Duodenal mucosa (tissue), 2 donors: ENCODE measurements at regions not wholly inside any gene's neighbourhood (a gene's known extent, or its start where the extent isn't known, plus 50 kb on each side); places are given as distances from the start of the nearest gene placed in this dataset.
"Not testable (repeated sequence)": the region's sequence is repeated elsewhere in the genome, so short reads cannot be mapped to it uniquely, and the experiment has no call there.

Source experiments
- H3K27ac ChIP-seq: one replicate; pipeline ENCODE4 v1.7.0; 2013; ENCODE audit warnings: low read depth, low read length
- H3K27me3 ChIP-seq, 2 donors: one replicate each; pipeline ENCODE4 v1.7.0; 2013; ENCODE audit warnings: low read length in 2 of 2, control low read depth in 1 of 2; ENCODE audit not compliant: insufficient read depth in 2 of 2, control insufficient read depth in 1 of 2
- H3K36me3 ChIP-seq, 2 donors: one replicate each; pipeline ENCODE4 v1.7.0; 2013; ENCODE audit warnings: low read length in 2 of 2, control low read depth in 1 of 2; ENCODE audit not compliant: insufficient read depth in 2 of 2, control insufficient read depth in 1 of 2
- H3K4me1 ChIP-seq, 2 donors: one replicate each; pipeline ENCODE4 v1.7.0; 2013; ENCODE audit warnings: low read length in 2 of 2, control low read depth in 1 of 2; ENCODE audit not compliant: insufficient read depth in 2 of 2, control insufficient read depth in 1 of 2
- H3K4me3 ChIP-seq, 2 donors: one replicate each; pipeline ENCODE4 v1.7.0; 2013; ENCODE audit warnings: low read length in 2 of 2, low read depth in 1 of 2
- H3K9ac ChIP-seq, 2 donors: one replicate each; pipeline ENCODE4 v1.7.0; 2013; ENCODE audit warnings: low read length in 2 of 2, low read depth in 1 of 2
- H3K9me3 ChIP-seq, 2 donors: one replicate each; pipeline ENCODE4 v1.7.0; 2013; ENCODE audit warnings: low read length in 2 of 2, control low read depth in 1 of 2; ENCODE audit not compliant: control insufficient read depth in 1 of 2

- Histone ChIP-seq H3K27ac (no peak overlapping the region), H3K27me3 (peaks cover 3 to 9% of the 10 kb centered on the region in 2 donors), H3K9me3 (no peaks in the 10 kb centered on the region), H3K4me3 (no peak overlapping the region), H3K36me3 (peaks cover 0 to 4% of the 10 kb centered on the region in 2 donors), H3K9ac (no peak overlapping the region), H3K4me1 (peaks cover 3 to 11% of the 10 kb centered on the region in 2 donors)
Measured at GRCh38 chr17:21548236-21548635, 144.1 kb upstream of the KCNJ18 start.

- no peak overlapping the region for H3K27ac ChIP-seq
- H3K27me3 ChIP-seq = peaks cover 3 to 9% of the 10 kb centered on the region in 2 donors
- no peaks in the 10 kb centered on the region for H3K36me3 ChIP-seq
- peaks cover 3 to 11% of the 10 kb centered on the region in 2 donors for H3K4me1 ChIP-seq
- no peak overlapping the region for H3K9ac ChIP-seq
- H3K4me3 ChIP-seq = no peak overlapping the region
- no peaks in the 10 kb centered on the region for H3K9me3 ChIP-seq
Measured at GRCh38 chr17:21549107-21549687, 143.1 kb upstream of the KCNJ18 start.

- peaks cover 3 to 11% of the 10 kb centered on the region in 2 donors for H3K4me1 ChIP-seq
- not testable (repeated sequence) for H3K9me3 ChIP-seq, H3K9ac ChIP-seq, H3K27ac ChIP-seq, H3K4me3 ChIP-seq, H3K36me3 ChIP-seq, H3K27me3 ChIP-seq
Measured at GRCh38 chr17:21550031-21550430, 142.3 kb upstream of the KCNJ18 start.

- Histone ChIP-seq H3K4me1 (peaks cover 3 to 11% of the 10 kb centered on the region in 2 donors), H3K9me3 (no peaks in the 10 kb centered on the region), H3K36me3 (no peaks in the 10 kb centered on the region), H3K27ac (peak overlapping the region; percentile 43), H3K27me3 (peaks cover 3 to 9% of the 10 kb centered on the region in 2 donors), H3K9ac (peak overlapping the region; percentile 51 to 66), H3K4me3 (peak overlapping the region; percentile 73 to 79)
Measured at GRCh38 chr17:21551081-21551881, 141.0 kb upstream of the KCNJ18 start.

DNA sequence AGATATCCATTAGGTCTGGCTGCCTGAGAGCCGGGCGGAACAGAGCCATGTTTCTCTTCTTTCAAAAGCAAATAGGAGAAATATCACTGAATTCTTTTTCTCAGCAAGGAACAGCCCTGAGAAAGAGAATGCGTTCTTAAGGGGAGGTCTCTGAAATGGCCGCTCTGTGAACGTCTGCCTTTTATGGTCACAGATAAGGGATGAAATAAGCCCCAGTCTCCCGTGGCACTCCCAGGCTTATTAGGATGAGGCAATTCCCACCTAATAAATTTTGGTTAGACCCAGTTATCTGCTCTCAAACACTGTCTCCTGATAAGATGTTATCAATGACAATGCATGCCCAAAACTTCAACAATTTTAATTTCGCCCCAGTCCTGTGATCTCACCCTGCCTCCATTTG, 133.4 kb upstream of the KCNJ18 start:
- H3K27ac ChIP-seq, H3K27me3 ChIP-seq, H3K4me3 ChIP-seq, H3K9ac ChIP-seq, H3K9me3 ChIP-seq, H3K36me3 ChIP-seq, H3K4me1 ChIP-seq: not testable (repeated sequence)

GRCh38 chr17:21564262-21564661, 128.1 kb upstream of the KCNJ18 start:
- H3K4me1 ChIP-seq = no peaks in the 10 kb centered on the region
- no peak overlapping the region for H3K9ac ChIP-seq
- H3K36me3 ChIP-seq = no peaks in the 10 kb centered on the region
- H3K9me3 ChIP-seq = no peaks in the 10 kb centered on the region
- H3K27ac ChIP-seq = no peak overlapping the region
- H3K27me3 ChIP-seq = no peaks in the 10 kb centered on the region
- no peak overlapping the region for H3K4me3 ChIP-seq

DNA sequence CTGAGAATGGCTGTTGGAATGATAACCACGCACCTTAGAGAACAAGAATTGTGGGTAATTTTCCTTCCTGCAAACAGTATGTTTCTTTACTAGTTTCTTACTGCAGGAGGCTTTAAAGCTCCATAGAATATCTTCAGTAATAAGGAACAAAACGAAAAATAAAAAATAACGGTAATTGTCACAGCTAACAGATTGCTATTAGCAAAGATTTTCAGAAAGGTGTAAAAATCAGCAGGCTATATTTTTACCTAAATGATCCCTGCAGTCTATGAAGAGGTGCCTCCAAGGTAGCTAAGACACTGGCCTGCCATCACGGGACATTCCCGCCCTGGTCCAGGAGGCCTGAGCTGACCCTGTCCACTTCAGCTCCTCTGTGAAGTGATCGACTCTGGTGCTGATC, 127.6 kb upstream of the KCNJ18 start:
- not testable (repeated sequence) for H3K27me3 ChIP-seq, H3K9ac ChIP-seq, H3K4me3 ChIP-seq, H3K9me3 ChIP-seq, H3K36me3 ChIP-seq, H3K27ac ChIP-seq, H3K4me1 ChIP-seq

- not testable (repeated sequence) for H3K4me1 ChIP-seq, H3K27me3 ChIP-seq, H3K9me3 ChIP-seq, H3K27ac ChIP-seq, H3K9ac ChIP-seq, H3K4me3 ChIP-seq, H3K36me3 ChIP-seq
Measured at GRCh38 chr17:21570427-21570826, 121.9 kb upstream of the KCNJ18 start.

DNA sequence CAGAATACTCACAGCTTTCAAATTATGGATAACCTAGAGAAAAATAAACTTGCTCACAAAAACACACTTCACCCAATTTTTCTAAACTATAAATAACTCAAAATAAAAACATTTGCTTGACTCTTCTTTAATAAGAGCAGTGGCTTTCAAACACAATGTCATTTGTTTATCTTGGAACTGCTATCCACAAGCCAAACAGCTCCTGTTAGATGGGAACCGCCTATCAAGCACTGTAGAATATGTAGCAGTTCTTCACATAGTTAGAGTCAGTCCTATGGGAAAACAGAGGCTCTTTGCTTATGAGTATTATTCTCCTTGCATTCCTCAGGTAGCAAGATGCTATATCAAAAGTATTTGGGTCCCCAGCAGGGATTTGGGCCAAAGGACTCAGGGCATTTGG, 120.2 kb upstream of the KCNJ18 start:
- H3K9me3 ChIP-seq, H3K4me1 ChIP-seq, H3K27ac ChIP-seq, H3K9ac ChIP-seq, H3K27me3 ChIP-seq, H3K4me3 ChIP-seq, H3K36me3 ChIP-seq: not testable (repeated sequence)

DNA sequence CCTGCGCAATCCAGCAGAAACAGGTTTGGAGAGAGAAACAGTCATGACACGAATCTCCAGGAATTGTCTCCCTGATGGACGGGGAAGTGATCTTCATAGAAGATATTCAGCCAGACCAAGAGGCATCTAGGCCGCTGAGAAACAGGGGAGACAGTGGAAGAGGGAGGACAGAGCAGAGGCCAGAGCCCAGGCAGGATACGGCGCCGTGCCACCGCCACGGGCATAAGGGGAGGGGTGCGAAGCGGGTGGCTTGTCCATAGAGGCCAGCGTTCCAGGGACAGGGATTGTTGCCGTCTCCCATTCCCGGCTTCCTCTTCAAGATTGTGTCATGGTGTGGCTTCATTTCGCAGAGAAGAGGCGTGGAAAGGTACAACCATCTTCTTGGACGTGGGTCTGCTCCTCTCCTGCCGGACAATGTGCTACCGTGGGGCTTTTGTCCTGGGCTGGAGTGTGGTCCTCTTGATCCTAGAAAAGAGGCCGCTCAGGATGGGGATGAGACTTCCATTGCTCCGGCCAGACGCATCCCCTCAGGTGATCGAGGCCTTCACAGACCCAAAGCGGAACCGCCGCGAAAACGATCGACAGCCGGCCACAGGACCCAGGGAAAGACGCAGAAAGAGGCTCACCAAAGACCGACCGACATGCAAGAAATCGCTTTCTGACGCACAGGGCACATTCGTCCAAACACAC, 118.9 kb upstream of the KCNJ18 start:
- not testable (repeated sequence) for H3K9me3 ChIP-seq, H3K27me3 ChIP-seq, H3K36me3 ChIP-seq, H3K4me1 ChIP-seq, H3K9ac ChIP-seq, H3K27ac ChIP-seq
- peak overlapping the region; percentile 34 to 51 for H3K4me3 ChIP-seq
